ENCODE measurements at regions not wholly inside any gene's neighbourhood (a gene's known extent, or its start where the extent isn't known, plus 50 kb on each side); places are given as distances from the start of the nearest gene placed in this dataset.

GRCh38 chr11:42114927-42115326 is 655.5 kb upstream of the LRRC4C start:
- ChIA-PET POLR2A (no interaction called here), CTCF (no interaction called here)
- no peak overlapping the region for H3K27ac Mint-ChIP-seq
- peaks cover 29% of the 10 kb centered on the region for H3K9me3 Mint-ChIP-seq
- H3K4me3 Mint-ChIP-seq = no peak overlapping the region
- intact Hi-C loops (cut with micrococcal nuclease) = no loop called here
- H3K4me1 Mint-ChIP-seq (ENCODE audit: low read depth) = no peaks in the 10 kb centered on the region
- DNase-seq = no peak
- H3K27me3 Mint-ChIP-seq = no peaks in the 10 kb centered on the region
- H3K36me3 Mint-ChIP-seq = no peaks in the 10 kb centered on the region

GRCh38 chr11:42138454-42138853 is 679.0 kb upstream of the LRRC4C start:
- ChIA-PET CTCF (no interaction called here), POLR2A (no interaction called here)
- peaks cover 16% of the 10 kb centered on the region for H3K9me3 Mint-ChIP-seq
- H3K4me1 Mint-ChIP-seq (ENCODE audit: low read depth) = no peaks in the 10 kb centered on the region
- DNase-seq = no peak
- no peak overlapping the region for H3K4me3 Mint-ChIP-seq
- H3K27me3 Mint-ChIP-seq = no peaks in the 10 kb centered on the region
- H3K27ac Mint-ChIP-seq = no peak overlapping the region
- intact Hi-C loops (cut with micrococcal nuclease) = no loop called here
- no peaks in the 10 kb centered on the region for H3K36me3 Mint-ChIP-seq

- Mint-ChIP-seq H3K9me3 (peaks cover 37% of the 10 kb centered on the region), H3K36me3 (no peaks in the 10 kb centered on the region), H3K4me3 (no peak overlapping the region), H3K27ac (no peak overlapping the region), H3K4me1 (ENCODE audit: low read depth) (no peaks in the 10 kb centered on the region), H3K27me3 (no peaks in the 10 kb centered on the region)
- no peak for DNase-seq
- CTCF ChIA-PET = no interaction called here
- POLR2A ChIA-PET = no interaction called here
- intact Hi-C loops (cut with micrococcal nuclease) = no loop called here
Measured at GRCh38 chr11:42145311-42145710, 685.9 kb upstream of the LRRC4C start.

- no peaks in the 10 kb centered on the region for H3K27me3 Mint-ChIP-seq
- H3K4me1 Mint-ChIP-seq (ENCODE audit: low read depth) = no peaks in the 10 kb centered on the region
- no peak for DNase-seq
- H3K4me3 Mint-ChIP-seq = no peak overlapping the region
- no peak overlapping the region for H3K27ac Mint-ChIP-seq
- H3K36me3 Mint-ChIP-seq = no peaks in the 10 kb centered on the region
- intact Hi-C loops (cut with micrococcal nuclease) = no loop called here
- ChIA-PET CTCF (no interaction called here), POLR2A (no interaction called here)
- peaks cover 16% of the 10 kb centered on the region for H3K9me3 Mint-ChIP-seq
Measured at GRCh38 chr11:42161886-42162285, 702.4 kb upstream of the LRRC4C start.

- no peaks in the 10 kb centered on the region for H3K27me3 Mint-ChIP-seq
- H3K4me3 Mint-ChIP-seq = no peak overlapping the region
- no peaks in the 10 kb centered on the region for H3K36me3 Mint-ChIP-seq
- CTCF ChIA-PET = no interaction called here
- POLR2A ChIA-PET = no interaction called here
- intact Hi-C loops (cut with micrococcal nuclease) = no loop called here
- no peak overlapping the region for H3K27ac Mint-ChIP-seq
- H3K9me3 Mint-ChIP-seq = peaks cover 18% of the 10 kb centered on the region
- DNase-seq = no peak
- no peaks in the 10 kb centered on the region for H3K4me1 Mint-ChIP-seq (ENCODE audit: low read depth)
Measured at GRCh38 chr11:42169191-42169590, 709.7 kb upstream of the LRRC4C start.

GRCh38 chr11:42170601-42171000 is 711.1 kb upstream of the LRRC4C start:
- POLR2A ChIA-PET = no interaction called here
- Mint-ChIP-seq H3K27me3 (no peaks in the 10 kb centered on the region), H3K9me3 (peaks cover 24% of the 10 kb centered on the region), H3K36me3 (no peaks in the 10 kb centered on the region), H3K4me3 (no peak overlapping the region), H3K27ac (no peak overlapping the region), H3K4me1 (ENCODE audit: low read depth) (no peaks in the 10 kb centered on the region)
- intact Hi-C loops (cut with micrococcal nuclease) = no loop called here
- no peak for DNase-seq
- CTCF ChIA-PET = no interaction called here

GRCh38 chr11:42171046-42171445 is 711.6 kb upstream of the LRRC4C start:
- intact Hi-C loops (cut with micrococcal nuclease) = no loop called here
- Mint-ChIP-seq H3K27ac (no peak overlapping the region), H3K4me1 (ENCODE audit: low read depth) (no peaks in the 10 kb centered on the region), H3K36me3 (no peaks in the 10 kb centered on the region), H3K9me3 (peaks cover 26% of the 10 kb centered on the region), H3K4me3 (no peak overlapping the region), H3K27me3 (no peaks in the 10 kb centered on the region)
- no peak for DNase-seq
- CTCF ChIA-PET = no interaction called here
- POLR2A ChIA-PET = no interaction called here

- peaks cover 33% of the 10 kb centered on the region for H3K9me3 Mint-ChIP-seq
- no peaks in the 10 kb centered on the region for H3K27me3 Mint-ChIP-seq
- no peak for DNase-seq
- ChIA-PET CTCF (no interaction called here), POLR2A (no interaction called here)
- no peak overlapping the region for H3K4me3 Mint-ChIP-seq
- H3K4me1 Mint-ChIP-seq (ENCODE audit: low read depth) = no peaks in the 10 kb centered on the region
- H3K36me3 Mint-ChIP-seq = no peaks in the 10 kb centered on the region
- no peak overlapping the region for H3K27ac Mint-ChIP-seq
- intact Hi-C loops (cut with micrococcal nuclease) = no loop called here
Measured at GRCh38 chr11:42172441-42172840, 713.0 kb upstream of the LRRC4C start.

GRCh38 chr11:42175203-42175602 is 715.8 kb upstream of the LRRC4C start:
- no peak for DNase-seq
- H3K27ac Mint-ChIP-seq = no peak overlapping the region
- intact Hi-C loops (cut with micrococcal nuclease) = no loop called here
- peaks cover 22% of the 10 kb centered on the region for H3K9me3 Mint-ChIP-seq
- H3K4me1 Mint-ChIP-seq (ENCODE audit: low read depth) = no peaks in the 10 kb centered on the region
- no peaks in the 10 kb centered on the region for H3K27me3 Mint-ChIP-seq
- H3K36me3 Mint-ChIP-seq = no peaks in the 10 kb centered on the region
- ChIA-PET CTCF (no interaction called here), POLR2A (no interaction called here)
- no peak overlapping the region for H3K4me3 Mint-ChIP-seq

GRCh38 chr11:42179216-42179615 is 719.8 kb upstream of the LRRC4C start:
- intact Hi-C loops (cut with micrococcal nuclease) = no loop called here
- Mint-ChIP-seq H3K27ac (no peak overlapping the region), H3K9me3 (peaks cover 30% of the 10 kb centered on the region), H3K4me1 (ENCODE audit: low read depth) (no peaks in the 10 kb centered on the region), H3K4me3 (no peak overlapping the region), H3K27me3 (no peaks in the 10 kb centered on the region), H3K36me3 (no peaks in the 10 kb centered on the region)
- ChIA-PET POLR2A (no interaction called here), CTCF (no interaction called here)
- DNase-seq = no peak

GRCh38 chr11:42195289-42196013 is 736.0 kb upstream of the LRRC4C start:
- H3K4me3 Mint-ChIP-seq = no peak overlapping the region
- CTCF ChIA-PET = no interaction called here
- DNase-seq = no peak
- no peak overlapping the region for H3K27ac Mint-ChIP-seq
- H3K27me3 Mint-ChIP-seq = no peaks in the 10 kb centered on the region
- no peaks in the 10 kb centered on the region for H3K36me3 Mint-ChIP-seq
- POLR2A ChIA-PET = no interaction called here
- no peaks in the 10 kb centered on the region for H3K4me1 Mint-ChIP-seq (ENCODE audit: low read depth)
- H3K9me3 Mint-ChIP-seq = peaks cover 18% of the 10 kb centered on the region
- intact Hi-C loops (cut with micrococcal nuclease) = no loop called here

- H3K4me1 Mint-ChIP-seq (ENCODE audit: low read depth) = no peaks in the 10 kb centered on the region
- H3K36me3 Mint-ChIP-seq = no peaks in the 10 kb centered on the region
- no peak overlapping the region for H3K27ac Mint-ChIP-seq
- no peak for DNase-seq
- intact Hi-C loops (cut with micrococcal nuclease) = no loop called here
- POLR2A ChIA-PET = no interaction called here
- CTCF ChIA-PET = no interaction called here
- H3K4me3 Mint-ChIP-seq = no peak overlapping the region
- H3K27me3 Mint-ChIP-seq = no peaks in the 10 kb centered on the region
- peaks cover 30% of the 10 kb centered on the region for H3K9me3 Mint-ChIP-seq
Measured at GRCh38 chr11:42200311-42200710, 740.9 kb upstream of the LRRC4C start.

- no peak overlapping the region for H3K27ac Mint-ChIP-seq
- no peaks in the 10 kb centered on the region for H3K36me3 Mint-ChIP-seq
- H3K4me1 Mint-ChIP-seq (ENCODE audit: low read depth) = no peaks in the 10 kb centered on the region
- ChIA-PET POLR2A (no interaction called here), CTCF (no interaction called here)
- H3K27me3 Mint-ChIP-seq = no peaks in the 10 kb centered on the region
- intact Hi-C loops (cut with micrococcal nuclease) = no loop called here
- no peak overlapping the region for H3K4me3 Mint-ChIP-seq
- no peak for DNase-seq
- H3K9me3 Mint-ChIP-seq = peaks cover 20% of the 10 kb centered on the region
Measured at GRCh38 chr11:42201603-42202148, 742.2 kb upstream of the LRRC4C start.

Data from activated CD4-positive, alpha-beta memory T cell treated with anti-CD3 and anti-CD28 coated beads for 36 hours (primary cell).